Psoas muscle (tissue), 7 donors: ENCODE measurements at regions not wholly inside any gene's neighbourhood (a gene's known extent, or its start where the extent isn't known, plus 50 kb on each side); places are given as distances from the start of the nearest gene placed in this dataset.

ENCODE experiments used
- ATAC-seq, 4 donors: fragments of 200-7000 bp; cut with Tn5 transposase; one replicate each; pipeline ENCODE4 v1.9.1; 2020; ENCODE audit warnings: moderate library complexity in 3 of 4, mild to moderate bottlenecking in 2 of 4
- DNase-seq, 2 donors: peaks; one replicate each; pipeline ENCODE4 v3.0.0-alpha.2; 2020
- H3K27ac ChIP-seq: fragments of 200-600 bp; one replicate; pipeline ENCODE4 v1.8.0; 2022
- H3K27me3 ChIP-seq, 3 donors: fragments of 200-600 bp in 1 of 3; one replicate each; pipeline versions ENCODE4 v1.6.1 to v1.8.0; 2013 to 2022; ENCODE audit warnings: low read length in 2 of 3, mild to moderate bottlenecking in 2 of 3, moderate library complexity in 1 of 3; ENCODE audit not compliant: insufficient read depth in 3 of 3
- H3K36me3 ChIP-seq, 2 donors: fragments of 200-600 bp in 1 of 2; one replicate each; pipeline versions ENCODE4 v1.6.1 to v1.8.0; 2013 to 2022; ENCODE audit warnings: low read depth in 1 of 2, mild to moderate bottlenecking in 1 of 2, moderate library complexity in 1 of 2; ENCODE audit not compliant: insufficient read depth in 1 of 2
- H3K4me1 ChIP-seq: fragments of 200-600 bp; one replicate; pipeline ENCODE4 v1.8.0; 2022
- H3K4me3 ChIP-seq: fragments of 200-600 bp; one replicate; pipeline ENCODE4 v1.8.0; 2022; ENCODE audit warnings: mild to moderate bottlenecking
- H3K9me3 ChIP-seq: fragments of 200-600 bp; one replicate; pipeline ENCODE4 v1.8.0; 2022
- WGBS, 3 donors: extraction: QIAGEN DNeasy Blood & Tissue Kit; methylation state at CpG; one replicate each; pipeline versions ENCODE4 v1.1.6 to v1.1.7; 2013; 5-methylcytosine and 5-hydroxymethylcytosine counted together
- intact Hi-C, 2 donors: fragments of 100-400 bp; cut with DNase I; formaldehyde crosslinking; loops; one replicate each; pipeline versions ENCODE4 v1.11.0 to v1.14.2; 2022
- TF ChIP-seq, protein P1 (sequence below): fragments of 200-600 bp; IDR thresholded peaks from one replicate; pipeline ENCODE4 v1.8.0; 2022; ENCODE audit warnings: antibody characterized with exemption
- donor health status: healthy with polysubstance abuse.
- donor health status: DM: no; HTN: no; CAD: no; lungs with moderate emphysema.
- donor health status: Bipolar disorder and iron deficiency.
- donor health status: healthy.
- donor health status: DM: yes; HTN: yes; CAD: no.
- donor health status: DM: no; HTN: no; CAD: no.
- donor health status: DM: yes; HTN: yes; CAD: no.

DNA sequence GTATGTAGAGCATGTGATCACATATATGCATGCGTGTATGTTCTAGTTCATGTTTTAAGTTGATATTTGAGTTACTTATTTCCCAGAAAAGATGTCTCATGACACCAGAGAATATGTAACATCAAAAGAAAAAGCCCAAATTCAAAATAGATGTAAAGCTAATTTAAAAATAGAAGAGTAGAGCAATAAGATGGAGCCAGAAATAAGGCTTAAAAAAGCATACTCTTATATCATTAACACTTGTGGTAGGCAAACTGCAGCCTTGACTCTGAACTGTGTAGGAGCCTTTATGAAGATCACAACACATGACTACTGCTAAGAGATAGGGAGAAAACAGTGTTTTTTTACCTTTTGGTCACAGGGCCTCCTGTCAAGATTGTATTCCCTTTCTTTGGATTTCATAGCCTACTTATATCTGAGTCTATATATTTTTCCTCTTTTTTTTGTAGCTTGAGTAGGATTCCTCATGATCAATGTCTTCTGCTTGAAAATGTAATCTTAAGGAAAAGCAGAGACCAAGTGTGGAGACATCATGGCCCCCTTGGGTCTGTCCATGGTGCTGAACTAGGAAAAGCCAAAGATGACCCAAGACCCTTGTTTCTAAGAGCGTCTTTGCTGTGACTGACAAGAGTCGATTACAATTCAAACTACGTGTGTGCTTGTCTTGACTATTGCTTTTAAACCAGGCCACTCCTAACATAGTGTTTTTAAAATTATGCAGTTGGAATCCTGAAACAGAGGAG, 390.4 kb downstream of the SHISA9 start:
- Histone ChIP-seq H3K4me1 (no peaks in the 10 kb centered on the region), H3K4me3 (no peak overlapping the region), H3K27me3 (no peaks in the 10 kb centered on the region), H3K27ac (no peak overlapping the region), H3K36me3 (no peaks in the 10 kb centered on the region), H3K9me3 (no peaks in the 10 kb centered on the region)
- no peak for ATAC-seq
- intact Hi-C loops = no loop called here
- TF ChIP-seq, protein P1, sequence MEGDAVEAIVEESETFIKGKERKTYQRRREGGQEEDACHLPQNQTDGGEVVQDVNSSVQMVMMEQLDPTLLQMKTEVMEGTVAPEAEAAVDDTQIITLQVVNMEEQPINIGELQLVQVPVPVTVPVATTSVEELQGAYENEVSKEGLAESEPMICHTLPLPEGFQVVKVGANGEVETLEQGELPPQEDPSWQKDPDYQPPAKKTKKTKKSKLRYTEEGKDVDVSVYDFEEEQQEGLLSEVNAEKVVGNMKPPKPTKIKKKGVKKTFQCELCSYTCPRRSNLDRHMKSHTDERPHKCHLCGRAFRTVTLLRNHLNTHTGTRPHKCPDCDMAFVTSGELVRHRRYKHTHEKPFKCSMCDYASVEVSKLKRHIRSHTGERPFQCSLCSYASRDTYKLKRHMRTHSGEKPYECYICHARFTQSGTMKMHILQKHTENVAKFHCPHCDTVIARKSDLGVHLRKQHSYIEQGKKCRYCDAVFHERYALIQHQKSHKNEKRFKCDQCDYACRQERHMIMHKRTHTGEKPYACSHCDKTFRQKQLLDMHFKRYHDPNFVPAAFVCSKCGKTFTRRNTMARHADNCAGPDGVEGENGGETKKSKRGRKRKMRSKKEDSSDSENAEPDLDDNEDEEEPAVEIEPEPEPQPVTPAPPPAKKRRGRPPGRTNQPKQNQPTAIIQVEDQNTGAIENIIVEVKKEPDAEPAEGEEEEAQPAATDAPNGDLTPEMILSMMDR = no peak
- DNase-seq = no peak
- WGBS, 3 donors = 78 to 83% (median 79%) methylated on average over 4 of the region's 4 CpGs

DNA sequence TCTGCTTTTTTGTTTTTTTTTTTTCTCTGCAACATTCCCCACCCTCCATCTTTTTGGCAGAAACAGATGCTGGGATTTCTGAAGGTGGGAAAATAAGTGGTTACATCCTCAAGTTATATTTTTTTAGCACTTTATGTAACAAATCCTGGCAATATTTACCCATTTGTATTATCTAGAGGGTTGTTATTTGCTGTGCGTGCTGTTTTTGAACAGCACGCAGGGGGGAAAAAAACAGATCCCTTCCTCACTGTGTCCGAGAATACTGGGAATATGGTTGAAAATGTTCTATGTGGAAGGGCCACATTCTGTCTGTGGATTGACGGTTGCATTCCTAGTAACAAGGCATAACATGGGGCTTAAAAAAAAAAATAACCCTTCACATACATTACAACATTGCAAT, 394.8 kb downstream of the SHISA9 start:
- no peaks in the 10 kb centered on the region for H3K36me3 ChIP-seq
- no peaks in the 10 kb centered on the region for H3K4me1 ChIP-seq
- no peak overlapping the region for H3K4me3 ChIP-seq
- no peak overlapping the region for H3K27ac ChIP-seq
- H3K27me3 ChIP-seq = no peaks in the 10 kb centered on the region
- no peaks in the 10 kb centered on the region for H3K9me3 ChIP-seq
- intact Hi-C loops = no loop called here
- no peak for ATAC-seq
- 89 to 96% (median 91%) methylated on average over 4 of the region's 4 CpGs for WGBS, 3 donors
- DNase-seq = no peak
- TF ChIP-seq, protein P1 = no peak

DNA sequence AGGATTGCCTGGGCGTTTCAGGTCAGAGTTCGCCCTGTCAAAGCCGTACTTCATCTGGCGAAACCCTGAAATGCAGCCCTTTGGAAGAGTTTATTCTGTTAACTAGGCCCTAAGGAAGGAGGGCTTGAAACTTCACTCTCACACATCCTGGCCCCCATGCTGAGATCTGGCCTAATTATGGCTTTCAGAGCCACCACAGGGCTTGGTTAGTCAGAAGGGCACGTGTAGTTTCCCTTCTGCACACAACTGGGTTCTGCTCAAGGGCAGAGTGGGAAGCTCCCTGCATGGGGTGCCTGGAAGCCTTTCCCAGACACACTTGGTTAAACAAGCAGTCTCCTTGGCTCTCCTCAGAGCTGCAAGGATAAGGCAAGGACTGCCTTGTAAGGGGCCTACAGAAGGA, 397.3 kb downstream of the SHISA9 start:
- no peaks in the 10 kb centered on the region for H3K36me3 ChIP-seq
- H3K4me1 ChIP-seq = no peaks in the 10 kb centered on the region
- intact Hi-C loops = no loop called here
- no peaks in the 10 kb centered on the region for H3K9me3 ChIP-seq
- DNase-seq = no peak
- H3K4me3 ChIP-seq = no peak overlapping the region
- ATAC-seq = no peak
- no peaks in the 10 kb centered on the region for H3K27me3 ChIP-seq
- 48 to 56% (median 52%) methylated on average over 5 of the region's 5 CpGs for WGBS, 3 donors
- TF ChIP-seq, protein P1 = no peak
- H3K27ac ChIP-seq = no peak overlapping the region

DNA sequence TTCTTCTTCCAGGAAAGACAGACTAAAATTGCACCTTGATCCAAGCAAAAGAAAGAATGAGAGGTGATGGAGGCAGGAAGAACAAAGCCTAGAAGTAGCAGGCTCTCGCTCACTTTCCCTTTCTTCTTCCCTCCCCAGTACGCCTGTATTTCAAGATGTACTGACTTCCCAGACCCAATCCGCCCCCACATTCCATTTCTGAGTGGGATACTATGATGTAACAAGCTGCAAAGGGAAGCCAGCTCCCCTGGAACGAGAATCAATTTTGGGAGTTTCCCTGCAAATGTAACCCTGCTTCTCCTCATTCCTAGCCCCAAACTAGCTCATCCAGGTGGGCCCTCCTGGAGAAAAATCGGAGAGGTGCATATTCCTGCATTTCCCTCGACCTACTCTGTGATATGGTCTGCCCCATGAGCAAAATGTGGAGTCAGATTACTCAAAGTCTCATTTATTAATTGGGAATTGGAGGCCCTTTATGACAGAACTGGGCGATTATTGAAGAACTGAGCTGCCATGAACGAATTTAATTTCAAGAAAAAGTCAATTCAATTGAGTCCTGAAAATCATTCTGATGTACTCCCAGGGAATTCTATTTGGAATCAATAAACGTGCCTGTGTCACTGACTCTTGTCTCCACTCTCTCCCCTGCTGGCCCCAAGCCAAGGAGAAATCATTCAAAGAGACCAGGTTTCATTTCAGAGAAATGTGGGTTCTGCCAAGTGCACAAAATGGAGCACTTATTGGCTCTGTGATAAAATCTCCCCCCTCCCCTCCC, 398.9 kb downstream of the SHISA9 start:
- TF ChIP-seq, protein P1 = no peak
- intact Hi-C loops = no loop called here

More for the DNA sequence above, 398.9 kb downstream of the SHISA9 start:
- Histone ChIP-seq H3K27ac (no peak overlapping the region), H3K4me3 (no peak overlapping the region), H3K9me3 (no peaks in the 10 kb centered on the region), H3K4me1 (no peaks in the 10 kb centered on the region), H3K27me3 (no peaks in the 10 kb centered on the region), H3K36me3 (no peaks in the 10 kb centered on the region)
- ATAC-seq = no peak
- no peak for DNase-seq
- 56 to 61% (median 59%) methylated on average over 9 of the region's 9 CpGs for WGBS, 3 donors
